ENCODE measurements at regions not wholly inside any gene's neighbourhood (a gene's known extent, or its start where the extent isn't known, plus 50 kb on each side); places are given as distances from the start of the nearest gene placed in this dataset.

DNA sequence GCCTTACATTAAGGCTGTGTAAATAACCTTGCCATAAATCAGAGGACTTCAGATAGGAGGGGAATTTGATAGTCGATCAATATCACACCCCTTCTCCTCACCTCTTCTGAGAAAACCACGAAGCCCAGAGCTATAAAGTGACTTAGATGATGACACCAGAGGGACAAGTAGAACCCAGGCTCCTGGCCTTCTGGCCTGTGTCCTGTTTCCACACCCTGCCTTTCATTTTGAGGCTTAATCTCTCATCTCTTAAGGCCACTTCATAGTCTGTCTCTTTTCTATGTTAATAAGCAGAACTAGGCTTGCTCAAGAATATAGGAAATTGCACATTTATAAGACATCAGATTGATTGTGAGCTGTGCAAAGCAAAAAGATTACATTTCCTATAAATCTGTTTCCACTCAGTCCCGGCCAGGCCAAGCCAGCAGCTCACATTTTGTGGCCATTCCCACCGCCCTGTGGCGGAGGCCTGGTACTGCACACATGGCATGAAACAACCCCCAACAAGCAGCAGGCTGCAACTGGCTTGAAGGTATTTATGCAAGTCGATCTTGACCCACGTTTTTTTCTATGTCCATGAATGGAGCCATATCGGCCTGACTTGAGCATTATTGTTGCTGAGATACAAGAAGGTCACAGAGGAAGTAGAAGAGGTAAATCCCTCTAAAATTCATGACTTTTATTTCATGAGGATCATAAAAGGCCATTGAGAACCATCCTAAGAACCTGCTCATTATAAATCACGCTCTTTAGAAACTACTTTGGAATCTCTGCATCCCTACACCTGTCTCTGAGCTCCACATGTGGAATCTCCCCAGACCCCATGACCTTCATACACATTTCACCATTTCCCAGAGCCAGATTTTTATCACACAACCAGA is 93.7 kb downstream of the PMP22 start:
- TF ChIP-seq EZH2 (IDR thresholded peaks at IDR 0.05; ENCODE audit: borderline replicate concordance, low read length): no peak
- TF ChIP-seq, protein P1, sequence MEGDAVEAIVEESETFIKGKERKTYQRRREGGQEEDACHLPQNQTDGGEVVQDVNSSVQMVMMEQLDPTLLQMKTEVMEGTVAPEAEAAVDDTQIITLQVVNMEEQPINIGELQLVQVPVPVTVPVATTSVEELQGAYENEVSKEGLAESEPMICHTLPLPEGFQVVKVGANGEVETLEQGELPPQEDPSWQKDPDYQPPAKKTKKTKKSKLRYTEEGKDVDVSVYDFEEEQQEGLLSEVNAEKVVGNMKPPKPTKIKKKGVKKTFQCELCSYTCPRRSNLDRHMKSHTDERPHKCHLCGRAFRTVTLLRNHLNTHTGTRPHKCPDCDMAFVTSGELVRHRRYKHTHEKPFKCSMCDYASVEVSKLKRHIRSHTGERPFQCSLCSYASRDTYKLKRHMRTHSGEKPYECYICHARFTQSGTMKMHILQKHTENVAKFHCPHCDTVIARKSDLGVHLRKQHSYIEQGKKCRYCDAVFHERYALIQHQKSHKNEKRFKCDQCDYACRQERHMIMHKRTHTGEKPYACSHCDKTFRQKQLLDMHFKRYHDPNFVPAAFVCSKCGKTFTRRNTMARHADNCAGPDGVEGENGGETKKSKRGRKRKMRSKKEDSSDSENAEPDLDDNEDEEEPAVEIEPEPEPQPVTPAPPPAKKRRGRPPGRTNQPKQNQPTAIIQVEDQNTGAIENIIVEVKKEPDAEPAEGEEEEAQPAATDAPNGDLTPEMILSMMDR (IDR thresholded peaks at IDR 0.05; ENCODE audit: low read length): peak; percentile 69
